Neural cell (in vitro differentiated cells): ENCODE measurements at regions not wholly inside any gene's neighbourhood (a gene's known extent, or its start where the extent isn't known, plus 50 kb on each side); places are given as distances from the start of the nearest gene placed in this dataset.

Experiments used
- EP300 ChIP-seq: fragments of 450-650 bp; conservative IDR thresholded peaks from 2 replicates; pipeline ENCODE4 v1.6.1; 2014; ENCODE audit warnings: antibody characterized with exemption, mild to moderate bottlenecking, moderate library complexity; ENCODE audit not compliant: poor library complexity, severe bottlenecking
- EZH2 ChIP-seq: fragments of 200-600, 300-800 bp; shearing (Covaris generic), sonication (generic); IDR thresholded peaks from 2 replicates; pipeline ENCODE4 v1.6.1; 2014; ENCODE audit warnings: antibody characterized with exemption, low read length, borderline replicate concordance, mild to moderate bottlenecking; ENCODE audit not compliant: insufficient read depth, poor library complexity, severe bottlenecking
- MXI1 ChIP-seq: fragments of 450-650 bp; conservative IDR thresholded peaks from 2 replicates; pipeline ENCODE4 v1.6.1; 2014; ENCODE audit warnings: antibody characterized with exemption, mild to moderate bottlenecking; ENCODE audit not compliant: poor library complexity, severe bottlenecking
- POLR2AphosphoS5 ChIP-seq: IDR thresholded peaks from 2 replicates; pipeline ENCODE4 v1.6.1; 2012
- TF ChIP-seq, protein P1 (sequence below): fragments of 450-650 bp; IDR thresholded peaks from 2 replicates; pipeline ENCODE4 v1.5.1; 2014; ENCODE audit warnings: antibody characterized with exemption, mild to moderate bottlenecking, moderate library complexity; ENCODE audit not compliant: poor library complexity, severe bottlenecking
- TF ChIP-seq, protein P2 (sequence below): IDR thresholded peaks from 2 replicates; pipeline ENCODE4 v1.6.1; 2012; ENCODE audit warnings: borderline replicate concordance

- no peak for TF ChIP-seq EP300
- TF ChIP-seq, protein P1, sequence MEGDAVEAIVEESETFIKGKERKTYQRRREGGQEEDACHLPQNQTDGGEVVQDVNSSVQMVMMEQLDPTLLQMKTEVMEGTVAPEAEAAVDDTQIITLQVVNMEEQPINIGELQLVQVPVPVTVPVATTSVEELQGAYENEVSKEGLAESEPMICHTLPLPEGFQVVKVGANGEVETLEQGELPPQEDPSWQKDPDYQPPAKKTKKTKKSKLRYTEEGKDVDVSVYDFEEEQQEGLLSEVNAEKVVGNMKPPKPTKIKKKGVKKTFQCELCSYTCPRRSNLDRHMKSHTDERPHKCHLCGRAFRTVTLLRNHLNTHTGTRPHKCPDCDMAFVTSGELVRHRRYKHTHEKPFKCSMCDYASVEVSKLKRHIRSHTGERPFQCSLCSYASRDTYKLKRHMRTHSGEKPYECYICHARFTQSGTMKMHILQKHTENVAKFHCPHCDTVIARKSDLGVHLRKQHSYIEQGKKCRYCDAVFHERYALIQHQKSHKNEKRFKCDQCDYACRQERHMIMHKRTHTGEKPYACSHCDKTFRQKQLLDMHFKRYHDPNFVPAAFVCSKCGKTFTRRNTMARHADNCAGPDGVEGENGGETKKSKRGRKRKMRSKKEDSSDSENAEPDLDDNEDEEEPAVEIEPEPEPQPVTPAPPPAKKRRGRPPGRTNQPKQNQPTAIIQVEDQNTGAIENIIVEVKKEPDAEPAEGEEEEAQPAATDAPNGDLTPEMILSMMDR = no peak
- TF ChIP-seq POLR2AphosphoS5 = no peak
- TF ChIP-seq EZH2 = no peak
- TF ChIP-seq MXI1 = no peak
- TF ChIP-seq, protein P2, sequence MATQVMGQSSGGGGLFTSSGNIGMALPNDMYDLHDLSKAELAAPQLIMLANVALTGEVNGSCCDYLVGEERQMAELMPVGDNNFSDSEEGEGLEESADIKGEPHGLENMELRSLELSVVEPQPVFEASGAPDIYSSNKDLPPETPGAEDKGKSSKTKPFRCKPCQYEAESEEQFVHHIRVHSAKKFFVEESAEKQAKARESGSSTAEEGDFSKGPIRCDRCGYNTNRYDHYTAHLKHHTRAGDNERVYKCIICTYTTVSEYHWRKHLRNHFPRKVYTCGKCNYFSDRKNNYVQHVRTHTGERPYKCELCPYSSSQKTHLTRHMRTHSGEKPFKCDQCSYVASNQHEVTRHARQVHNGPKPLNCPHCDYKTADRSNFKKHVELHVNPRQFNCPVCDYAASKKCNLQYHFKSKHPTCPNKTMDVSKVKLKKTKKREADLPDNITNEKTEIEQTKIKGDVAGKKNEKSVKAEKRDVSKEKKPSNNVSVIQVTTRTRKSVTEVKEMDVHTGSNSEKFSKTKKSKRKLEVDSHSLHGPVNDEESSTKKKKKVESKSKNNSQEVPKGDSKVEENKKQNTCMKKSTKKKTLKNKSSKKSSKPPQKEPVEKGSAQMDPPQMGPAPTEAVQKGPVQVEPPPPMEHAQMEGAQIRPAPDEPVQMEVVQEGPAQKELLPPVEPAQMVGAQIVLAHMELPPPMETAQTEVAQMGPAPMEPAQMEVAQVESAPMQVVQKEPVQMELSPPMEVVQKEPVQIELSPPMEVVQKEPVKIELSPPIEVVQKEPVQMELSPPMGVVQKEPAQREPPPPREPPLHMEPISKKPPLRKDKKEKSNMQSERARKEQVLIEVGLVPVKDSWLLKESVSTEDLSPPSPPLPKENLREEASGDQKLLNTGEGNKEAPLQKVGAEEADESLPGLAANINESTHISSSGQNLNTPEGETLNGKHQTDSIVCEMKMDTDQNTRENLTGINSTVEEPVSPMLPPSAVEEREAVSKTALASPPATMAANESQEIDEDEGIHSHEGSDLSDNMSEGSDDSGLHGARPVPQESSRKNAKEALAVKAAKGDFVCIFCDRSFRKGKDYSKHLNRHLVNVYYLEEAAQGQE = no peak
These were observed 359.2 kb downstream of the DNAH5 start for GRCh38 chr5:13585324-13585723.
